ENCODE measurements at regions not wholly inside any gene's neighbourhood (a gene's known extent, or its start where the extent isn't known, plus 50 kb on each side); places are given as distances from the start of the nearest gene placed in this dataset.

DNA sequence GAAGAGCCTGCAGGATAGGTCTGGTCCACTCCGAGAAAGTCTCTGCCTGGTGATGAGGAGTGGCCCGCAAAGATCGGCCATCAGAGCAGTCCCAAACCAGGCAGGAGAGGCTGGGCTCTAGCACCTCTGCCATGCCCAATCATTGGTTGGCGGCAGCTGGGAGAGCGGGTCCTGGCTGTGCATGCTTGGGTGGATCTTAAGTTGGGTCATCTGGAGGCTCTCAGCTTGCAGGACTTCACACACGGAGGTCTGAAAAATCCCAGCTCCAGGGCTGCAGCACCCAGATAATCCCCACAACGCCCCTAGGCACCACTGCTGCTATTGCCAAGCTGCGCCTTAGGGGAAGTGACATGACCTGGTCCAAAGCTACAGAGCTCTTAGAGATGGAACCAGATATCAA, 766.7 kb upstream of the TBX3 start:
- no peaks in the 10 kb centered on the region for H3K9me3 ChIP-seq (ENCODE audit: insufficient read depth, low read depth, low read length)
- H3K4me2 ChIP-seq (ENCODE audit: low read depth, low read length, poor library complexity, severe bottlenecking): no peak overlapping the region
- TF ChIP-seq EZH2phosphoT487 (IDR thresholded peaks at IDR 0.05; ENCODE audit: borderline replicate concordance): no peak
- TF ChIP-seq, protein P1, sequence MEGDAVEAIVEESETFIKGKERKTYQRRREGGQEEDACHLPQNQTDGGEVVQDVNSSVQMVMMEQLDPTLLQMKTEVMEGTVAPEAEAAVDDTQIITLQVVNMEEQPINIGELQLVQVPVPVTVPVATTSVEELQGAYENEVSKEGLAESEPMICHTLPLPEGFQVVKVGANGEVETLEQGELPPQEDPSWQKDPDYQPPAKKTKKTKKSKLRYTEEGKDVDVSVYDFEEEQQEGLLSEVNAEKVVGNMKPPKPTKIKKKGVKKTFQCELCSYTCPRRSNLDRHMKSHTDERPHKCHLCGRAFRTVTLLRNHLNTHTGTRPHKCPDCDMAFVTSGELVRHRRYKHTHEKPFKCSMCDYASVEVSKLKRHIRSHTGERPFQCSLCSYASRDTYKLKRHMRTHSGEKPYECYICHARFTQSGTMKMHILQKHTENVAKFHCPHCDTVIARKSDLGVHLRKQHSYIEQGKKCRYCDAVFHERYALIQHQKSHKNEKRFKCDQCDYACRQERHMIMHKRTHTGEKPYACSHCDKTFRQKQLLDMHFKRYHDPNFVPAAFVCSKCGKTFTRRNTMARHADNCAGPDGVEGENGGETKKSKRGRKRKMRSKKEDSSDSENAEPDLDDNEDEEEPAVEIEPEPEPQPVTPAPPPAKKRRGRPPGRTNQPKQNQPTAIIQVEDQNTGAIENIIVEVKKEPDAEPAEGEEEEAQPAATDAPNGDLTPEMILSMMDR (conservative IDR thresholded peaks at IDR 0.05; ENCODE audit: low read length): no peak
- H4K20me1 ChIP-seq (ENCODE audit: insufficient read depth, low read length, poor library complexity, severe bottlenecking): no peaks in the 10 kb centered on the region
- no peaks in the 10 kb centered on the region for H3K36me3 ChIP-seq (ENCODE audit: insufficient read depth, low read length)
- no peaks in the 10 kb centered on the region for H3F3A ChIP-seq (ENCODE audit: low read depth)
- no peak overlapping the region for H2AFZ ChIP-seq (ENCODE audit: low read length)
- H3K4me3 ChIP-seq (ENCODE audit: low read length, poor library complexity, severe bottlenecking): no peak overlapping the region
- H3K9me2 ChIP-seq (replicated peaks; ENCODE audit: low read depth, low read length): no peaks in the 10 kb centered on the region
- no peaks in the 10 kb centered on the region for H3K4me1 ChIP-seq (ENCODE audit: insufficient read depth, low read length, poor library complexity, severe bottlenecking)
- no peaks in the 10 kb centered on the region for H3K27me3 ChIP-seq (ENCODE audit: insufficient read depth, low read length, poor library complexity, severe bottlenecking)
- H3K79me2 ChIP-seq (ENCODE audit: insufficient read depth, low read length): no peaks in the 10 kb centered on the region
- no peak overlapping the region for H3K9ac ChIP-seq (ENCODE audit: low read depth, low read length, poor library complexity, severe bottlenecking)

DNA sequence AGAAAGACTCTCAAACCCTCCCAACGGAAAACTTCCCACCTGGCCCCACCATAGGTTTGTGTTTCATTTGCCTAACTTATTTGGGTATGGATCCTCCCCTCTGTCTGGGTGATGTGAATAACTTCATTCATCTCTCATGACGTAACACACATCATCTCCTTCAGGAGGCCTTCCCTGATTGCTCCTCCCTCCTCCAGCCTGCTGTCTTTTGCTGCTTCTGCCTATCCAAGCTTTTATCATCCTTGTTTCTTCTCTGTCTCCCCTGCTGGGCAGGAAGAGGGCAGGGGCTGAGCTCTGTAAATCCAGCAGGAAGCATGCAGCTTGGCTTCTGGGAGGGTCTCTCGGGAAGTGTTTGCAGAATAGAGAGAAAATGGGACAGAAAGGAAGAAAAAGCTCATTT, 766.0 kb upstream of the TBX3 start:
- no peaks in the 10 kb centered on the region for H3K9me2 ChIP-seq (replicated peaks; ENCODE audit: low read depth, low read length)
- H3K4me1 ChIP-seq (ENCODE audit: insufficient read depth, low read length, poor library complexity, severe bottlenecking): no peaks in the 10 kb centered on the region
- H2AFZ ChIP-seq (ENCODE audit: low read length): no peak overlapping the region
- no peaks in the 10 kb centered on the region for H3K9me3 ChIP-seq (ENCODE audit: insufficient read depth, low read depth, low read length)
- no peak overlapping the region for H3K4me2 ChIP-seq (ENCODE audit: low read depth, low read length, poor library complexity, severe bottlenecking)
- H3K4me3 ChIP-seq (ENCODE audit: low read length, poor library complexity, severe bottlenecking): no peak overlapping the region
- H3F3A ChIP-seq (ENCODE audit: low read depth): no peaks in the 10 kb centered on the region
- no peaks in the 10 kb centered on the region for H4K20me1 ChIP-seq (ENCODE audit: insufficient read depth, low read length, poor library complexity, severe bottlenecking)
- no peaks in the 10 kb centered on the region for H3K36me3 ChIP-seq (ENCODE audit: insufficient read depth, low read length)
- H3K27me3 ChIP-seq (ENCODE audit: insufficient read depth, low read length, poor library complexity, severe bottlenecking): no peaks in the 10 kb centered on the region
- TF ChIP-seq, protein P1 (conservative IDR thresholded peaks at IDR 0.05; ENCODE audit: low read length): no peak
- no peak for TF ChIP-seq EZH2phosphoT487 (IDR thresholded peaks at IDR 0.05; ENCODE audit: borderline replicate concordance)
- H3K9ac ChIP-seq (ENCODE audit: low read depth, low read length, poor library complexity, severe bottlenecking): no peak overlapping the region
- no peaks in the 10 kb centered on the region for H3K79me2 ChIP-seq (ENCODE audit: insufficient read depth, low read length)

DNA sequence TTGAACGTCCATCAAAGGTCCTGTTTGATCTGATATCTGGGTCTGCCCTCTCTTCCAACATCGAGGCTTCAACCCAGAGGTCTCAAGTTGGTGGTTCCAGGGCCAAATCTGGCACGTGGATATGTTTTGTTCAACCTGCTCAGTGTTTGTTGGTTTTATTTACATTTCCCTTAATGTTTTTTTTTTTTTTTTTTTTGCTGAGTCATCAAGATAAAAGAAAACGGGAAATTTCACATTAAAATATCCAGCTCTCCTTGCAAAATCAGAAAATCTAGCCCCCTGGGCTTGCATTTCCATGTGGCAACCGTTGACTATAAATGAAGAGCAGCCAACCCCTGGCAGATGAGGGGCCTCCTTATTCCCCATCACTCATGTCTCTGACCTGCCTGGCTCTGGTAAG, 765.6 kb upstream of the TBX3 start:
- H3K36me3 ChIP-seq (ENCODE audit: insufficient read depth, low read length): no peaks in the 10 kb centered on the region
- no peak overlapping the region for H2AFZ ChIP-seq (ENCODE audit: low read length)
- no peaks in the 10 kb centered on the region for H4K20me1 ChIP-seq (ENCODE audit: insufficient read depth, low read length, poor library complexity, severe bottlenecking)
- no peaks in the 10 kb centered on the region for H3K9me2 ChIP-seq (replicated peaks; ENCODE audit: low read depth, low read length)
- H3K4me1 ChIP-seq (ENCODE audit: insufficient read depth, low read length, poor library complexity, severe bottlenecking): no peaks in the 10 kb centered on the region
- no peak overlapping the region for H3K4me2 ChIP-seq (ENCODE audit: low read depth, low read length, poor library complexity, severe bottlenecking)
- H3K4me3 ChIP-seq (ENCODE audit: low read length, poor library complexity, severe bottlenecking): no peak overlapping the region
- no peaks in the 10 kb centered on the region for H3K79me2 ChIP-seq (ENCODE audit: insufficient read depth, low read length)
- no peaks in the 10 kb centered on the region for H3K27me3 ChIP-seq (ENCODE audit: insufficient read depth, low read length, poor library complexity, severe bottlenecking)
- H3K9me3 ChIP-seq (ENCODE audit: insufficient read depth, low read depth, low read length): no peaks in the 10 kb centered on the region
- TF ChIP-seq, protein P1 (conservative IDR thresholded peaks at IDR 0.05; ENCODE audit: low read length): no peak
- TF ChIP-seq EZH2phosphoT487 (IDR thresholded peaks at IDR 0.05; ENCODE audit: borderline replicate concordance): no peak
- no peaks in the 10 kb centered on the region for H3F3A ChIP-seq (ENCODE audit: low read depth)
- no peak overlapping the region for H3K9ac ChIP-seq (ENCODE audit: low read depth, low read length, poor library complexity, severe bottlenecking)

Data from Loucy (cell line).